Spleen (tissue), 11 donors: ENCODE measurements at regions not wholly inside any gene's neighbourhood (a gene's known extent, or its start where the extent isn't known, plus 50 kb on each side); places are given as distances from the start of the nearest gene placed in this dataset.

Source experiments
- DNase-seq: peaks from one replicate; pipeline ENCODE4 v3.0.0-alpha.2; 2020
- H3K27ac ChIP-seq, 8 donors: fragments of 200-600 bp; sonication (generic) in 7 of 8; 1 replicate in 4 of 8; 2 replicates in 4 of 8; pipeline versions ENCODE4 v1.5.0 to v1.8.0; 2016 to 2021; ENCODE audit warnings: inconsistent platforms in 4 of 8, mild to moderate bottlenecking in 4 of 8, moderate library complexity in 1 of 8
- H3K27me3 ChIP-seq, 7 donors: fragments of 200-600 bp; sonication (generic) in 6 of 7; replicated peaks in 1 of 7; 1 replicate in 4 of 7; 2 replicates in 3 of 7; pipeline versions ENCODE4 v1.5.0 to v1.8.0; 2016 to 2021; ENCODE audit warnings: inconsistent platforms in 3 of 7, mild to moderate bottlenecking in 1 of 7
- H3K36me3 ChIP-seq, 6 donors: fragments of 200-600 bp; sonication (generic) in 5 of 6; 1 replicate in 4 of 6; 2 replicates in 2 of 6; pipeline versions ENCODE4 v1.5.0 to v1.8.0; 2016 to 2021; ENCODE audit warnings: inconsistent platforms in 2 of 6
- H3K4me1 ChIP-seq, 6 donors: fragments of 200-600 bp; sonication (generic) in 5 of 6; 1 replicate in 3 of 6; 2 replicates in 3 of 6; pipeline versions ENCODE4 v1.5.0 to v1.8.0; 2016 to 2021; ENCODE audit warnings: inconsistent platforms in 3 of 6
- H3K4me3 ChIP-seq, 8 donors: fragments of 200-600 bp; sonication (generic) in 7 of 8; 1 replicate in 4 of 8; 2 replicates in 4 of 8; pipeline versions ENCODE4 v1.5.0 to v1.8.0; 2016 to 2021; ENCODE audit warnings: inconsistent platforms in 4 of 8, mild to moderate bottlenecking in 4 of 8, moderate library complexity in 2 of 8
- H3K9me3 ChIP-seq, 8 donors: fragments of 200-600 bp; sonication (generic) in 7 of 8; 1 replicate in 4 of 8; 2 replicates in 4 of 8; pipeline versions ENCODE4 v1.5.0 to v1.8.0; 2016 to 2021; ENCODE audit warnings: inconsistent platforms in 4 of 8
- POLR2A ChIP-seq, 3 donors: fragments of 450-650 bp; IDR thresholded peaks; one replicate each; pipeline ENCODE4 v1.5.1; 2017; ENCODE audit warnings: antibody characterized with exemption in 3 of 3, mild to moderate bottlenecking in 1 of 3
- POLR2AphosphoS5 ChIP-seq, 3 donors: sonication (generic); formaldehyde crosslinking; IDR thresholded peaks; one replicate each; pipeline ENCODE4 v1.5.1; 2017; ENCODE audit warnings: antibody characterized with exemption in 3 of 3
- WGBS, 5 donors: extraction: QIAGEN DNeasy Blood & Tissue Kit in 3 of 5; methylation state at CpG; one replicate each; pipeline versions ENCODE4 v1.1.5 to v1.1.7; 2013 to 2018; 5-methylcytosine and 5-hydroxymethylcytosine counted together
- intact Hi-C: fragments of 100-400 bp; cut with DNase I; formaldehyde crosslinking; loops from one replicate; pipeline ENCODE4 v1.15.0; 2023; ENCODE audit warnings: low total_unique reads
- TF ChIP-seq, protein P1 (sequence below), 11 experiments: fragments of 200-600 bp in 7 of 11; fragments of 450-650 bp in 4 of 11; sonication (generic) in 4 of 11; IDR thresholded peaks in 8 of 11; conservative IDR thresholded peaks in 3 of 11; 1 replicate in 7 of 11; 2 replicates in 4 of 11; pipeline versions ENCODE4 v1.4.0 to v1.8.0; 2016 to 2021; ENCODE audit warnings: antibody characterized with exemption in 11 of 11, inconsistent platforms in 4 of 11, mild to moderate bottlenecking in 1 of 11
- donor health status: healthy with polysubstance abuse.
- donor health status: DM: no; HTN: no; CAD: no; lungs with moderate emphysema.
- donor health status: DM: no; HTN: no; CAD: no.
- donor health status: Bipolar disorder and iron deficiency.
- donor health status: healthy.
- donor health status: DM: no; HTN: no; CAD: no.
- donor health status: DM: yes; HTN: yes; CAD: no.

DNA sequence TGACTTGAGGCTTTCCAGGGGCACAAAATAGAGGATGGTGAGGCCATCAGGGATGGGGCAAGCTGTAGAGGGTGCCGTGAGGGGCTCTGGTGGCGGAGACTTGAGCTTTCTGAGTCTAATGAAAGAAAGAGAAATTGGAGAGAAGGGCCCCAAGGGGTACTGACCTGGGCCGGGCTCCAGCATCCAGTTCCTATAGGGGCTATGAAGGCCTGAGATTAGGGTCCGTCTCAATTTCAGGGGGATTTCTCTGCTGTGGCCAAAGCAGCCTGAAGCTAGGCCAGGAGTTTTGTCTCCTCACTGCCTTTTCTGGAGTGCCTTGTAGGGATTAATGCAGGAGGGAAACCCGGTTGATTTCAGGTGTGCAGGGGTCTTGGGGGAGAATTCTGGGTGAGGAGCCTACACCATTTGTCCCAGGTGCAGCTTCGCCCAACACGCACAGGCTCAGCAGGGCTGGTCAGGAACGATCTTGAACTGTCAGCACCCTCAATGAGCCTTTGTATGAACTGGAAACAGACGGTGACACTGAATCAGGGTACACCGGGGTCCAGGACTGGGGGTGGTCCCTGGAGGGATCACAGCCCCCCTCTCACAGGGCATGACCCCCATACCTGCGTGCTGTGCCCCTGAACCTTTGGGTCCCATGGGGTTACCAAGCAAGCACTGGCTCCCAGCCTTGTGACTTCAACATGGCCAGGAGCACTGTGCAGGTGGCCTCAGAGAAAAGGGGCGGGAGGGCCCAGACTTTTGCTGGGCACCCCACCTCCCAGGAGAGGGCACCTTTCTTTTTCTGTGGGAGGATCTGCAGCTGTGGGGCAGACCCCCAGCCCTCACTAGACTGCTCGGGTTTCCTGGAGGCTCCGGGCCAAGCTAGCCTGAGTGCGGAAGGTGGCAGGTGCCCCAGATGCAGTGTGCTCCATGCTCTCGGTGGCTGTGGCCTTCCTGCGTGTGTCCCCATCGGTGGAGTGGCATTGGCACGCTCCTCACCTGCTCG lies 122.9 kb upstream of the RET start:
- Histone ChIP-seq H3K9me3 (peaks cover 0 to 19% (median 9%) of the 10 kb centered on the region in 8 donors), H3K27ac (no peak overlapping the region), H3K4me1 (peaks cover 0 to 17% (median 0%) of the 10 kb centered on the region in 6 donors), H3K36me3 (no peaks in the 10 kb centered on the region), H3K27me3 (peaks cover 0 to 20% (median 0%) of the 10 kb centered on the region in 7 donors), H3K4me3 (no peak overlapping the region)
- peak; percentile 65 for DNase-seq
- 89 to 94% (median 90%) methylated on average over 17 to 20 of the region's 20 CpGs for whole genome bisulfite sequencing, 5 donors
- no peak for TF ChIP-seq POLR2AphosphoS5 (IDR thresholded peaks at IDR 0.05)
- no peak for TF ChIP-seq POLR2A (IDR thresholded peaks at IDR 0.05)
- TF ChIP-seq, protein P1, sequence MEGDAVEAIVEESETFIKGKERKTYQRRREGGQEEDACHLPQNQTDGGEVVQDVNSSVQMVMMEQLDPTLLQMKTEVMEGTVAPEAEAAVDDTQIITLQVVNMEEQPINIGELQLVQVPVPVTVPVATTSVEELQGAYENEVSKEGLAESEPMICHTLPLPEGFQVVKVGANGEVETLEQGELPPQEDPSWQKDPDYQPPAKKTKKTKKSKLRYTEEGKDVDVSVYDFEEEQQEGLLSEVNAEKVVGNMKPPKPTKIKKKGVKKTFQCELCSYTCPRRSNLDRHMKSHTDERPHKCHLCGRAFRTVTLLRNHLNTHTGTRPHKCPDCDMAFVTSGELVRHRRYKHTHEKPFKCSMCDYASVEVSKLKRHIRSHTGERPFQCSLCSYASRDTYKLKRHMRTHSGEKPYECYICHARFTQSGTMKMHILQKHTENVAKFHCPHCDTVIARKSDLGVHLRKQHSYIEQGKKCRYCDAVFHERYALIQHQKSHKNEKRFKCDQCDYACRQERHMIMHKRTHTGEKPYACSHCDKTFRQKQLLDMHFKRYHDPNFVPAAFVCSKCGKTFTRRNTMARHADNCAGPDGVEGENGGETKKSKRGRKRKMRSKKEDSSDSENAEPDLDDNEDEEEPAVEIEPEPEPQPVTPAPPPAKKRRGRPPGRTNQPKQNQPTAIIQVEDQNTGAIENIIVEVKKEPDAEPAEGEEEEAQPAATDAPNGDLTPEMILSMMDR (IDR thresholded peaks at IDR 0.05 in 8 of 11, conservative IDR thresholded peaks at IDR 0.05 in 3 of 11): no peak
- intact Hi-C loops: no loop called here

DNA sequence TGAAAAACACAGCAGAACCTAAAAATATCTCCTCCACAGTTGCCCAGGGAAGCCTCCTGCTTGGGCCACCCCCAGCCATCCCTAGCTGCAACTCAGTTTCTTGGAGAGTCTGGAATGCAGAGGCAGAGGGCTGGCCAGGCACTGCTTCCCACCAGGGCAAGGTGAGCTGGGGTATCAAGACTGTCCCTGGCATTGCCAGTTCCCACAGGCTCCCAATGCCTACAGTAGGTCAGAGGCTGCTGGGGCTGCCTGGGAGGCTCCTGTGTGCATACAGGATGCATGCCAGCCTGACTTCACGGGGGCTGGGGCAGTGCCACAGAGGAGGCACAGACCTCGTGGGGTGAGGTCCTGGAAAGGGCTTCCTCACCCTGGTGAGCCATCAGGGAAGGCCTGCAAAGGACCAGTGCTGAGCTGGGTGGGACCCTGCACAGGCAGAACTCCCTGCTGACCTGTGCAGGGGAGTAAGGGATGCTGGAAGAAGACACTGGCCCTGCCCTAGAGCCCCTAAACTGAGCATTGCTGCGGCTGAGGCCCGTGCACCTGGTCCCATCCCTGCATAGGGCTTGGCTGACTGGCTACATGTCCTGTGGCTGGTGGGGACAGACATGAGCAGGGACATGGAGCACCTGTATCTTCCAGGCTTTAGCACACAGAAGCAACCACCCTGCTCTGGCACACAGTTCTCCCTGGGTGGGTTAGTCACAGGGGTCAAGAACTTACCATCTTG lies 121.9 kb upstream of the RET start:
- intact Hi-C loops: no loop called here
- Histone ChIP-seq H3K4me3 (no peak overlapping the region), H3K4me1 (peaks cover 0 to 17% (median 0%) of the 10 kb centered on the region in 6 donors), H3K27ac (no peak overlapping the region), H3K27me3 (peaks cover 0 to 20% (median 0%) of the 10 kb centered on the region in 7 donors), H3K36me3 (no peaks in the 10 kb centered on the region), H3K9me3 (peaks cover 0 to 19% (median 9%) of the 10 kb centered on the region in 8 donors)
- 63 to 100% (median 75%) methylated on average over 2 to 4 of the region's 4 CpGs for WGBS, 5 donors
- DNase-seq: peak; percentile 61
- TF ChIP-seq POLR2AphosphoS5 (IDR thresholded peaks at IDR 0.05) (no peak), POLR2A (IDR thresholded peaks at IDR 0.05) (no peak)
- TF ChIP-seq, protein P1 (IDR thresholded peaks at IDR 0.05 in 8 of 11, conservative IDR thresholded peaks at IDR 0.05 in 3 of 11): no peak

DNA sequence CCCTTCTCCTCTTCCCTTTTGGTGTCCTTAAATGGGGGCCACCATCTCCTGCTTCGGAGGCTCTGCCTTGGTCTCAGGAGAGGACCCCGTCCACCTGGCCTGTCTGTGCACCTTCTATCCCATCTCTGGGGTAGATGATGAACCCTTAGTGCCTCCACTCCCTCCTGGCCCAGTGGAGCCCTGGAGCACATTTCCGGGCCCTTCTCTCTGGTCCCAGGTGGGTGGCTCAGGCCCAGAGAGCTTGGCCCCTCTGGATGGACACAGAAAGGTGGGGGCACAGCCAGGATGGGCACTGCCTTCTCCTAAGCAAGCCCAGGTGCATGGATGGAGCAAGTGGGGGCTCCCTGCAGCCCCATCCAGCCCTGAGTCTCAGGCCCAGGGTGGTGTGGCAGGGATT lies 121.4 kb upstream of the RET start:
- intact Hi-C loops: no loop called here
- Histone ChIP-seq H3K4me1 (peaks cover 0 to 17% (median 0%) of the 10 kb centered on the region in 6 donors), H3K36me3 (no peaks in the 10 kb centered on the region), H3K4me3 (no peak overlapping the region), H3K27ac (no peak overlapping the region), H3K9me3 (peaks cover 0 to 19% (median 9%) of the 10 kb centered on the region in 8 donors), H3K27me3 (peaks cover 0 to 19% (median 0%) of the 10 kb centered on the region in 7 donors)
- no peak for DNase-seq
- TF ChIP-seq, protein P1 (IDR thresholded peaks at IDR 0.05 in 8 of 11, conservative IDR thresholded peaks at IDR 0.05 in 3 of 11): no peak
- TF ChIP-seq POLR2A (IDR thresholded peaks at IDR 0.05) (no peak), POLR2AphosphoS5 (IDR thresholded peaks at IDR 0.05) (no peak)
- WGBS, 5 donors: 79 to 95% (median 86%) methylated on average over 2 to 3 of the region's 3 CpGs
